Erythroblast (primary cell): ENCODE measurements at regions not wholly inside any gene's neighbourhood (a gene's known extent, or its start where the extent isn't known, plus 50 kb on each side); places are given as distances from the start of the nearest gene placed in this dataset.

Source experiments
- GATA1 ChIP-seq: IDR thresholded peaks from 2 replicates; pipeline ENCODE4 v1.6.1; 2011; ENCODE audit warnings: low read depth, mild to moderate bottlenecking, control low read depth, low read length, moderate library complexity
- POLR2A ChIP-seq: IDR thresholded peaks from 2 replicates; pipeline ENCODE4 v1.6.1; 2011; ENCODE audit warnings: mild to moderate bottlenecking, low read length

GRCh38 chrX:125710403-125711062 lies 390.9 kb downstream of the TEX13C start:
- no peak for TF ChIP-seq POLR2A
- no peak for TF ChIP-seq GATA1
